ENCODE measurements at regions not wholly inside any gene's neighbourhood (a gene's known extent, or its start where the extent isn't known, plus 50 kb on each side); places are given as distances from the start of the nearest gene placed in this dataset.

DNA sequence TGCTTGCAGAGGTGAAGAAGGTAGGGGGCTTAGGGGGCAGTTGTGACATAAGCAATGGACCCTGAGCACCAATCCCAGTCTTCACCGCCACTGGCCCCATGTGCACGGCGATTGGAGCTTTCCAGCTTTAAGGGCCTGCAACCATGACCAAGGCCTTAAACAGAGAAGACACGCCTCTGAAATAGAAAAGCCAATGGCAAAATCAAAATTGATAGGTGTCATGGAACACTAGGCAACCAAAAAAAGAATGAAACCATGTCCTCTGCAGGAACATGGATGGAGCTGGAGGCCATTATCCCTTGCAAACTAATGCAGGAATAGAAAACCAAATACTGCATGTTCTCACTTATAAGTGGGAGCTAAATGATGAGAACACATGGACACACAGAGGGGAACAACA is 146.3 kb downstream of the SCARB1 start:
- Histone ChIP-seq H3K9me3 (ENCODE audit: low read depth) (no peaks in the 10 kb centered on the region), H3K4me1 (ENCODE audit: low read depth) (no peaks in the 10 kb centered on the region)

DNA sequence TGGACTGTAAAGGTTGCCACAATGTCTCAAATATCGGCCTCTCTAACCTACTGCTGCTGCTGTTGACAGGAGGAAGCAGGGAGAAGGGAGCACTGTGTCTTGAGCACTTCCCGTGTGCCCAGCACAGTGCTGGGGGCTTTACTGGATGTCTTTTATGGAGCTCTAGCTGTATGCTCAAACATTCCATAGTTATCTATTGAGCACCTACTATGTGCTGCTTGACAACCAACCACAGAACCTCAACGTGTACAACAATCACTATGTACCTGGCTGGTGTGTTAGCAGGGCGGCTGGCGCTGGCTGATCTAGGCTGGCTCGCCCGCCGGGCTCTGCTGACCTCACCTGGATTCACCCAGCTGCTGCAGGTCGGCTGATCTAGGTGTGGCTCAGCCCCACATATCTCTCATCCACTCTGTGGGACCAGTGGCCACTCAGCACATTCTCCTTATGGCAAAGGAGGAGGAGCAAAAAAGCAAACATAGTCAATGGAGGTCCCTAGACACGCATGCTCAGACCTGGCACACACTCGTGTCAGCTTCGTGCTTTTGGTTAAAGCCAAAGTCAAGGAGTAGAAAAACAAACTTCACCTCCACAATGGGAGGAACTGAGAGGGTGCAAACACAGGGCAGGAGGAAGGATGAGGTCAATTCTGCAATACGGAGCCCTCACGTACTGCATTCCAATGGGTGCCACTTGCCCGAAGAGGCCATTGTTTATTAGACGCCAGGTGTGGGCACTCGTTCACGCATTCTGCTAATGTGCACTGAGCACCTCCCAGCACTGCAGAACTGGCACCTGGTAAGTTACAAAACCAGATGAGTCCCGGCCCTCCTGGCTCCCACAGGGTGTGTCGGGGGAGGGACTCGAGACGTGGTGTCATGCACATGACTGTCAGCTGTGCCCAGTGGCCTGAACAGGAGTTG is 147.2 kb downstream of the SCARB1 start:
- no peaks in the 10 kb centered on the region for H3K4me1 ChIP-seq (ENCODE audit: low read depth)

More for the DNA sequence above, 146.3 kb downstream of the SCARB1 start:
- H3K27ac ChIP-seq, result no peak overlapping the region
- DNase-seq (ENCODE audit: low read depth in 1 of 2, low spot score in 1 of 2), result no peak
- no peaks in the 10 kb centered on the region for H3K27me3 ChIP-seq
- TF ChIP-seq, protein P1, sequence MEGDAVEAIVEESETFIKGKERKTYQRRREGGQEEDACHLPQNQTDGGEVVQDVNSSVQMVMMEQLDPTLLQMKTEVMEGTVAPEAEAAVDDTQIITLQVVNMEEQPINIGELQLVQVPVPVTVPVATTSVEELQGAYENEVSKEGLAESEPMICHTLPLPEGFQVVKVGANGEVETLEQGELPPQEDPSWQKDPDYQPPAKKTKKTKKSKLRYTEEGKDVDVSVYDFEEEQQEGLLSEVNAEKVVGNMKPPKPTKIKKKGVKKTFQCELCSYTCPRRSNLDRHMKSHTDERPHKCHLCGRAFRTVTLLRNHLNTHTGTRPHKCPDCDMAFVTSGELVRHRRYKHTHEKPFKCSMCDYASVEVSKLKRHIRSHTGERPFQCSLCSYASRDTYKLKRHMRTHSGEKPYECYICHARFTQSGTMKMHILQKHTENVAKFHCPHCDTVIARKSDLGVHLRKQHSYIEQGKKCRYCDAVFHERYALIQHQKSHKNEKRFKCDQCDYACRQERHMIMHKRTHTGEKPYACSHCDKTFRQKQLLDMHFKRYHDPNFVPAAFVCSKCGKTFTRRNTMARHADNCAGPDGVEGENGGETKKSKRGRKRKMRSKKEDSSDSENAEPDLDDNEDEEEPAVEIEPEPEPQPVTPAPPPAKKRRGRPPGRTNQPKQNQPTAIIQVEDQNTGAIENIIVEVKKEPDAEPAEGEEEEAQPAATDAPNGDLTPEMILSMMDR (IDR thresholded peaks at IDR 0.05; ENCODE audit: low read depth, low read length), result no peak
- H3K36me3 ChIP-seq, result no peaks in the 10 kb centered on the region
- no peak overlapping the region for H3K4me3 ChIP-seq

DNA sequence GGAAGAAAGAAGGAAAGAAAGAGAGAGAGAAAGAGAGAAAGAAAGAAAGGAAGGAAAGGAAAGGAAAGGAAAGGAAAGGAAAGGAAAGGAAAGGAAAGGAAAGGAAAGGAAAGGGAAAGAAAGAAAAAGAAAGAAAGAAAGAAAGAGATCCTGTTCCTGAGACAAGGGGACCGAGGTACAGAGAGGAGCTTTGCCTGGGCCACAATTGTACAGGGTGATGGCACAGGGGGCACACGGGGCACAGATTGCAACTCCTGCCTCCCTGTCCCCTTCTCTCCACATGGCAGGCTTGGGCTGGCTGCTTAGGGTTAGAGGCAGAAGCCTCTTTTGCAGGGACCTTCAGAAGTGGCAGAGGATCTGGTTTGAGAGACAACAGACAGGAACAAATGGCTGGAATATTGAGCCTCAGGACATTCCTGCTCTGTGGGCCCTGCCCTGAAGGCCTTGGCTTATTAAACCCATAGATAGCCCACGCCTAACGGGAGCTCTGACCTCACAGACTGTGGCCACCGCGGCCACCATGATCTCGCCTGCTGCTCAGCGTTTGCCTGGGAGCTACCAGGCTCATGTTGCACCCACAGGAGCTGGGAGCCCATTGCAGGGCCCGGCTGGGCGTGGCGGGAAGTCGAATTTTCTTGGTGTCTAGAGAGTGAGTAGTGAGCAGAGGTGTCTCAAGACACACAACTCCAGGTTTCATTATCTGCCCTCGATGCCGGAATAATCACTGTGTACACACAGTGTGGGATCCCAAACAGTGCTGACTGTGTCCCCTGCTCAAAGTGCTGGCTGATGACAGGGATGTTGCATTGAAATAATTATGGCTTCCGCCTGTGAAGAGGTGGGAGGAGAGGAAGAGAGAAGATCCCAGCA is 147.9 kb upstream of the NCOR2 start:
- no peaks in the 10 kb centered on the region for H3K36me3 ChIP-seq
- no peaks in the 10 kb centered on the region for H3K9me3 ChIP-seq (ENCODE audit: low read depth)
- no peak overlapping the region for H3K4me3 ChIP-seq
- DNase-seq (ENCODE audit: low read depth in 1 of 2, low spot score in 1 of 2), result no peak
- TF ChIP-seq, protein P1 (IDR thresholded peaks at IDR 0.05; ENCODE audit: low read depth, low read length), result no peak
- no peaks in the 10 kb centered on the region for H3K27me3 ChIP-seq
- H3K27ac ChIP-seq, result no peak overlapping the region
- no peaks in the 10 kb centered on the region for H3K4me1 ChIP-seq (ENCODE audit: low read depth)

More for the DNA sequence above, 147.2 kb downstream of the SCARB1 start:
- Histone ChIP-seq H3K4me3 (no peak overlapping the region), H3K27me3 (no peaks in the 10 kb centered on the region), H3K36me3 (no peaks in the 10 kb centered on the region), H3K27ac (no peak overlapping the region), H3K9me3 (ENCODE audit: low read depth) (no peaks in the 10 kb centered on the region)
- TF ChIP-seq, protein P1 (IDR thresholded peaks at IDR 0.05; ENCODE audit: low read depth, low read length), result no peak
- DNase-seq (ENCODE audit: low read depth in 1 of 2, low spot score in 1 of 2), result no peak

DNA sequence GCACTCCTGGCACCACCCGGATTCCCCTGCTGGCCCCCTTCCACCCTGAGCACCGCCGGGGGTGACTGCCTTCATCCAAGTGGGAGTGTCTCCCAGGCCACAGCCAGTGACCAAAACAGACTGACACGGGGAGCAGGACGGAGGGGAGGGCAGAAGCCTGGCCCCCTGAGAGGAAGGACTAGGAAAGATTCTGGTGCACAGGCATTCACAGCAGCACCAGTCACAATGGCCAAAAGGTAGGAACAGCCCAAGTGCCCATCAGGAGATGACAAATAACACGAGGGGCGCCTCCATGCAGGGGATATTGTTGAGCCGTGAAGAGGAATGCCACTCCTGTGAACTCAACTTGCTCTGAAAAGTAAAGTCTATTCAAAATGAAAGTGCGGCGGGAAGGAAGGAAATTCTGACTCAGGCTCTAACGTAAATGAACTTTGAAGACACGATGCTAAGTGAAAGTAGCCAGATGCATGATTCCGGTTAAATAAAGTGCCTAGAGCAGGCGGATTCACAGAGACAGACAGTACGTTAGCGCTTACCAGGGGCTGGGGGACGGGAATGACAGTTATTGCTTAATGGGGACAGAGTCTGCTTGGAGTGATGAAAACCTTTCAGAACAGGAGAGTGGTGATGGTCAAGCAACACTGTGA is 146.1 kb upstream of the NCOR2 start:
- TF ChIP-seq, protein P1 (IDR thresholded peaks at IDR 0.05; ENCODE audit: low read depth, low read length), result no peak
- Histone ChIP-seq H3K4me3 (no peak overlapping the region), H3K27me3 (no peaks in the 10 kb centered on the region), H3K9me3 (ENCODE audit: low read depth) (no peaks in the 10 kb centered on the region), H3K36me3 (no peaks in the 10 kb centered on the region), H3K27ac (no peak overlapping the region), H3K4me1 (ENCODE audit: low read depth) (no peaks in the 10 kb centered on the region)
- peak in 1 of 2 donors; percentile 89 for DNase-seq (ENCODE audit: low read depth in 1 of 2, low spot score in 1 of 2)

DNA sequence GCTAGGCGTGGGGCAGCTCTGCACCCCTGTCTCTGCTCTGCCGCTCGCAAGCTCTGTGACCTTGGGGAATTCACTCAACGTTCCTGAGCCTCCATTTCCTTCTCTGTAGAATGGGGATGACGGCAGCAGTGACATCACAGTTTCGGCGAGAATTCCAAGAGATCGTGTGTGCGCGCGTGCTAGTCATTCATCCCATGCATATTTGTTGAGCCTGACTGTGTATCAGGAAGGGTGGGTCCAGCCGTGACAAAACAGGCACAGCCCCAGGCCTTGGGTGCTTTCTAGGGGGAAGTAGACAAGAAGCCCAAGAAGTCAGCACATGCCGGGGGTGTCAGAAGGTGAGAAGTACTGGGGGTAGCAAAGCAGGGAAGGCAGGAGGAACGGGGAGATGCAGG is 145.6 kb upstream of the NCOR2 start:
- DNase-seq (ENCODE audit: low read depth in 1 of 2, low spot score in 1 of 2), result peak in 1 of 2 donors; percentile 18
- TF ChIP-seq, protein P1 (IDR thresholded peaks at IDR 0.05; ENCODE audit: low read depth, low read length), result no peak
- Histone ChIP-seq H3K36me3 (no peaks in the 10 kb centered on the region), H3K27me3 (no peaks in the 10 kb centered on the region), H3K9me3 (ENCODE audit: low read depth) (no peaks in the 10 kb centered on the region), H3K4me3 (no peak overlapping the region), H3K27ac (no peak overlapping the region), H3K4me1 (ENCODE audit: low read depth) (no peaks in the 10 kb centered on the region)

Measured in cardiac muscle cell (in vitro differentiated cells and primary cell).